C1 segment of cervical spinal cord (tissue), 14 donors: ENCODE measurements at regions not wholly inside any gene's neighbourhood (a gene's known extent, or its start where the extent isn't known, plus 50 kb on each side); places are given as distances from the start of the nearest gene placed in this dataset.

Experiments
- DNase-seq, 14 donors: peaks; one replicate each; lab custom pipeline; 2025; lab: John Stamatoyannopoulos, UW

- no peak for DNase-seq
Observed at GRCh38 chr13:73590795-73591194, 532.0 kb downstream of the KLF5 start.

GRCh38 chr13:73585236-73585635 lies 526.4 kb downstream of the KLF5 start:
- no peak for DNase-seq

- DNase-seq: no peak
Observed at GRCh38 chr13:73583331-73583730, 524.5 kb downstream of the KLF5 start.

- no peak for DNase-seq
Observed at GRCh38 chr13:73580513-73581267, 521.9 kb downstream of the KLF5 start.

- no peak for DNase-seq
Observed at GRCh38 chr13:73579574-73580274, 520.9 kb downstream of the KLF5 start.

- DNase-seq: no peak
Observed at GRCh38 chr13:73578251-73578875, 519.6 kb downstream of the KLF5 start.

GRCh38 chr13:73576291-73576690 lies 517.5 kb downstream of the KLF5 start:
- no peak for DNase-seq

- no peak for DNase-seq
Observed at GRCh38 chr13:73572824-73573223, 514.0 kb downstream of the KLF5 start.

- no peak for DNase-seq
Observed at GRCh38 chr13:73571376-73571775, 512.6 kb downstream of the KLF5 start.

- no peak for DNase-seq
Observed at GRCh38 chr13:73556902-73557301, 498.1 kb downstream of the KLF5 start.

- no peak for DNase-seq
Observed at GRCh38 chr13:73556128-73556527, 497.3 kb downstream of the KLF5 start.

GRCh38 chr13:73551736-73552135 lies 492.9 kb downstream of the KLF5 start:
- no peak for DNase-seq

GRCh38 chr13:73549717-73550116 lies 490.9 kb downstream of the KLF5 start:
- no peak for DNase-seq

- no peak for DNase-seq
Observed at GRCh38 chr13:73548449-73548848, 489.6 kb downstream of the KLF5 start.

- DNase-seq: no peak
Observed at GRCh38 chr13:73547239-73547638, 488.4 kb downstream of the KLF5 start.

- no peak for DNase-seq
Observed at GRCh38 chr13:73544175-73544574, 485.4 kb downstream of the KLF5 start.

GRCh38 chr13:73542446-73542845 lies 483.6 kb downstream of the KLF5 start:
- no peak for DNase-seq

- no peak for DNase-seq
Observed at GRCh38 chr13:73536865-73537264, 478.1 kb downstream of the KLF5 start.

- DNase-seq: no peak
Observed at GRCh38 chr13:73535341-73535740, 476.5 kb downstream of the KLF5 start.

- no peak for DNase-seq
Observed at GRCh38 chr13:73532987-73533510, 474.2 kb downstream of the KLF5 start.

- DNase-seq: no peak
Observed at GRCh38 chr13:73532582-73532981, 473.8 kb downstream of the KLF5 start.

GRCh38 chr13:73531014-73531413 lies 472.2 kb downstream of the KLF5 start:
- no peak for DNase-seq

- no peak for DNase-seq
Observed at GRCh38 chr13:73522937-73523336, 464.1 kb downstream of the KLF5 start.
